Activated CD4-positive, alpha-beta T cell treated with anti-CD3 and anti-CD28 coated beads, Interleukin-10, Interleukin-2, amounts not matched to agents 100 ng/mL and 50 ng/mL, durations not matched to agents 16 hours and 8 hours (primary cell): ENCODE measurements at regions not wholly inside any gene's neighbourhood (a gene's known extent, or its start where the extent isn't known, plus 50 kb on each side); places are given as distances from the start of the nearest gene placed in this dataset.
"Not testable (repeated sequence)": the region's sequence is repeated elsewhere in the genome, so short reads cannot be mapped to it uniquely, and the experiment has no call there.

Source experiments
- DNase-seq: peaks from one replicate; pipeline ENCODE4 v3.0.0-alpha.2; 2020

DNA sequence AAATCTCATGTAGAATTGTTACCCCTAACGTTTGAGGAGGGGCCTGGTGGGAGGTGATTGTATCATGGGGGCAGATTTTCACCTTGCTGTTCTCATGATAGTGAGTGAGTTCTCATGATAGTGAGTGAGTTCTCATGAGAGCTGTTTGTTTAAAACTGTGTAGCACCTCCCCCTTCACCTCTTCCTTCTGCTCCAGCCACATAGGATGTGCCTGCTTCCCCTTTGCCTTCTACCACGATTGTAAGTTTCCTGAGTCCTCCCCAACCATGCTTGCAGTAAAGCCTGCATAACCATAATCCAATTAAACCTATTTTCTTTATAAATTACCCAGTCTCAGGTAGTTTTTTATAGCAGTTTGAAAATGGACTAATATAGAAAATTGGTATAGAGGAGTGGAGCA, 1783.7 kb upstream of the CDH9 start:
- no peak for DNase-seq

DNA sequence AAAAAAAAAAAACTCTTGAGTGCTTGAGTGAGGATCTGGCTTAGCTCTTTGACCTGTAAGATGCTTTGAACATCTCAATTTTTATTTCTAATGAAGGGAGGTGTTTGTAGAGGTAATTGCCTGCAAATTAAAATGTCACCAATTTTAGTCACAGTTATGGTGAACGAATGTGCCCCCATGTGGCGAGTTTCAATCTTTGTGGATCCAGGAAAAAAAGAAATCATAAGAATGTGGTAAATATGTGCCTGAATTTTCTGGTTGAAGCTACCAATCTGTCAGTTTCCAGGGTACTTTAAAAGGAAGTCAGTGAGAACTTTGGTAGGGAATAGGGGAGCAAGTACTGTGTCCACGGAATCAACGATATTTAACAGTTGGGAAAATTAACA, 1772.4 kb upstream of the CDH9 start:
- no peak for DNase-seq

DNA sequence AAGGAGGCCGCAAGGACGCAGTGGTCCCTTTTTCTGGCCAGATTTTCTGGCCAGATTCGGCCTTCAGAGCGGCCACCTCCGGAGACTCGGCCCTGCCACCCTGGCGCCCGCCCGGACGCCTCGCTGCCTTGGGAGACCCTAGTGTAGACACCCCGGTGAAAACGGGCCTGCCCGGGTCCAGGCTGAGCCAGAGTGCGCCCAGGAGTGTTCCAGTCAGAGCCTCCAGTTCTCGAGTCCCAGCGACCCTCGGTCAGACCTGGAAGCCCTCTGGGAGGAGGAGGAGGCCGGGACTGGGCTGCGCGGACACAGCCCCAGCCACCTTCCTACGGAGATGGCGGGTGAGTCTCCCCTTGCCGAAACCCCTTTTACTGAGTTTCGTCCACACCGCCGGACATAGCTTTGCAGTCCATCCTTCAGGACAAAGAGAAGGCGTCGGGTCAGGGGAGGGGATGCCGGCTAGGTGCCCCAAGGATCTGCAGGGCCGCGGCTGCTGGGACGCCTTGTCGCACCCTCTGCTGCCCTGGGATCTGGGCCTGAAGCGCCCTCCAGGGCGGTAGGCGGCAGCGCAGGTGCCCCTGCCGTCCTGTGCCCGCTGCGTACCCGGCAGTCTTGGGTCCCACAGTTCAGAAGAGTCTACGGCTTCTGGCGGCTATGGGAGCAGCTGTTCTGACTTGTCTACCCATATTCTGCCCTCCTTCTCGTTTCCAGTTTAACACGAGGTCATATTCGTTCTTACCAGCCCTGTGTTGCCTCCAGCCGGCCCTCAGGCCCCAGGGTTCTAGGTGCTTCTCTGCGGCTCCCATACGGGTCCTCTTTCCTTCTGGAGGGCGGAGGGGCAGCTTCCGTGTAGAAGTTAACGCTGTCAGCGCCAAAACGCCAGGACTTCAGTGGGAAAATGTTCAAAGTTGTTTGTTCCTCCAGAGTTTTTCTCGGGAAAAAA, 1771.7 kb upstream of the CDH9 start:
- DNase-seq: no peak

- DNase-seq: no peak
Measured at GRCh38 chr5:28808967-28809810, 1770.8 kb upstream of the CDH9 start.

DNA sequence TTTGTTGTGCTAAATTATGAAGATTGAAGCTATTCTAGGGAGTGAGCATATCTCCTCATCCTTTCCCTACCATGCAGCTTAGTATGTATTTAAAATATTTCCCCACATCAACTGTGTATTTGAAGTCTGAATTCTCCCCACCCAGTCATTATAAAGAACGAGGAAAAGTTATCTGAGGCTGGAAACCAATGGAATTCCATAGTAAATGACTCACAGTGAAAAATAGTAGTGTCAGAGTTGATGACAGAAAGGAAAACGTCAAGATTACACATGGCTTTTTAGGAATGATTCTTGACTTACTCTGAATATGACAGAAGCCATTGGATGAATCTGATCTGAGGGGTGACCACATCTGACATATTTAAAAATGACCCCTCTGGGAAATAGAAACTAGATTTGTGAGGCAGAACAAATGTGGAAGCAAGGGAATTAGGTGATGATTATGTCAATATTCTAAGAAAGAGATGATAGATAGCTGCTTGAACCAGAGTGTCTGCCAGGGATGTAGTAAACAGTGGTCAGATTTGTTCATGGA, 1768.9 kb upstream of the CDH9 start:
- no peak for DNase-seq

- not testable (repeated sequence) for DNase-seq
Measured at GRCh38 chr5:28799035-28799434, 1760.6 kb upstream of the CDH9 start.

- no peak for DNase-seq
Measured at GRCh38 chr5:28788954-28789353, 1750.6 kb upstream of the CDH9 start.

DNA sequence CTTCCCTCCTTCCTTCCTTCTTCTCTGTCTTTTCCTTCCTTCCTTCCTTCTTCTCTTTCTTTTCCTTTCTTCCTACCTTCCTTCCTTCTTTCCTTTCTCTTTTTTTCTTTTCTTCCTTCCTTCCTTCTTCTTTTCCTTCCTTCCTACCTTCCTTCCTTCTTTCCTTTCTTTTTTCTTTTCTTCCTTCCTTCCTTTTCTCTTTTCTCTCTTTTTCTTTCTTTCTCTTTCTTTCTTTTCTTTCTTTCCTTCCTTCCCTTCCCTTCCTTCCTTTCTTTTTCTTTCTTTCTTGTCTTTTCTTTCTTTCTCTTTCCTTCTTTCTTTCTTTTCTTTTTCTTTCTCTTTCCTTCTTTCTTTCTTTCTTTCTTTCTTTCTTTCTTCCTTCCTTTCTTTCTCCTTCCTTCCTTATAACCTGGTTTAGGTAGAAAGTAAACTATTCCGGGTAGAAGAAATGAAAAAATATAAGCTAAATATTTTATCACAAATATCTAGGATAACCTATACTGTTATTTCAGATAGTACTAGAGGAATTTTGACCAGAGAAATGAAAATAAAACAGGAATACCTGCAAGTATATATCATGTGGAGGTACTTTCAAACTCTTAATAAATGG, 1741.8 kb upstream of the CDH9 start:
- no peak for DNase-seq

DNA sequence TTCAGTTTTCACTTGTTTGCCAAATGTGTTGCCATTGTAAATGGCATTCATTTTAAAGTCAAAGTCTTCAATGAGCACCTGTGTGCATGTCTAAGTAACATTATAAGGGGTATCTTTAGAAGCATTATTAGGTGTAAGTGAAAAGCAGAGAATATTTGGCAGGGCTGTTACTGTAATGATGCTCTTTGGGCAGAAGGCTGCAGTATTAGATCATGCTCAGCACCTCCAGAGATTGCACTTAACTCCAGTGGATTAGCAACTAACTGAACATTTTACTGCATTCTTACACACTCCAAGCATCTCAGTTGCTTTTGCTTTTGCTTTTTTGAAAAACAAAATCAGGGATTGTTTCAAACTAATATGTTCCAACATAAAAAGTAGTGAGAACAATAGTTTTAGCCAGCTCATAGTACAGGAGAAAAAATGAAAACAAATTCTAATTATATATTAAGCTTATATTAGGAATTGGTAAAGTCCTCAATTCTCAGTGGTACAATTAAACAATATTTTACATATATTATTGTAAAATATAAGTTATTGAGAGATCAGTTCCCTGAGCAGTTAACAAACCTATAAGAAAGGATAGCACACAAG, 1740.9 kb upstream of the CDH9 start:
- no peak for DNase-seq

DNA sequence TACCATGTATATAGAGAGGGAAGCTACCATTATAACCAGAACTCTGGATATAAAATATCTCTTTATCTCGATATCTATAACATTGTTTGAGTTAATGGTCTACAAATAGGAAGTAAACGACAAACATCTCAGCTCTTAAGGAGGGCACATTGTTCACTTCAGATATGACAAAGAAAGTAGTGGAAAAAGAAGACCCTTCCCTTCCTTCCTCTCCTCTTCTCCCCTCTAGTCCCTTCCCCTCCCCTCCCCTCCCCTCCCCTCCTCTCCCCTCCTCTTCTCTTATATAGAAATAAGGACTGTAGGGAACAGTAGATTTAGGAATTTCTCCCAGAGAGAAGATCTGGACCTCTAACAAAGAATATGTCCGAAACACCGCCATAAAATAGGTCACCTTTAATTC, 1731.9 kb upstream of the CDH9 start:
- DNase-seq: no peak

DNA sequence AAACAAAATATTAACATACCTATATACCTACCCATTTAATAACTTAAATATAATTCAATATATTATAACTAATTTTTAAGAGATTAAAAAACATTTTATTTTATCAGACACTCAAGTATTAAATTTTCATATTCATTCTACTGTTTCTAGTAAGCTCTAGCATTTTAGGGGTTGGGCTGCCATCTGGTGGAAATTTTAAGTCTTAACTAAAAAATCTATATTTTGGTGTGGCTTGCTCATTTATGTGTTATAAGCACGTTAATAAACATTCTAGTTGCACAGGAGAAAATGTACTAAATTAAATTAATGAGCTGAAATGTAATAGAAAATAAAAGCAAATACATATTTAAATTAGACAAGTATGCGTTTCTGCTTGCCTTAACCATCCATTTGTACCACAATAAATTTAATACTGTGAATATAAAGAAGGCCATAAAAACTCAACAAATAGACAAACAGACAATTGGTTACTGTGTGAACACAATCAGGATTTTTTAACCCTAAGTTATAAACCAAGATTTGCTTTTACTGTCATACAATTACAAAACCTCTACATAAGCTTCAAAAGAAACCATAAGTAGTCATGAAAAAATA, 1728.3 kb upstream of the CDH9 start:
- DNase-seq: peak; percentile 21

DNA sequence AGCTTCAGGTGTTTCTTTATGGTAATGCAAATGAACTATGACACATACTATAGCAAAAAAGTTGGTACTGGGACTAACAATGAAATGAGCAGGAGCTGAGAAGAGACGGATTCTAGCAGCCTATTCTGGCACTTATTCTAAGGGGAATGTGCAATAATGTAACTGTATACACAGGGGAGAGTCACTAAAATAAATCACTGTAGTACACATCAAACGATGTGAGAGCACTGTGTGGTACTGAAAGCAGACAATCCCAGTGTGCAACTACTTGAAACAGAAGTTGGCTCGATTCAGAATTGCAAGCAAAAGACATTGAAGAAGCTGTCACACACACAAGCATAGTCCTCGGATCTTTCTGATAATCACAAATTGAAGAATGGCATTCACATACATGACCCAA, 1713.0 kb upstream of the CDH9 start:
- DNase-seq: no peak

GRCh38 chr5:28750251-28750650, 1711.9 kb upstream of the CDH9 start:
- DNase-seq: no peak

- no peak for DNase-seq
Measured at GRCh38 chr5:28748446-28748845, 1710.1 kb upstream of the CDH9 start.

DNA sequence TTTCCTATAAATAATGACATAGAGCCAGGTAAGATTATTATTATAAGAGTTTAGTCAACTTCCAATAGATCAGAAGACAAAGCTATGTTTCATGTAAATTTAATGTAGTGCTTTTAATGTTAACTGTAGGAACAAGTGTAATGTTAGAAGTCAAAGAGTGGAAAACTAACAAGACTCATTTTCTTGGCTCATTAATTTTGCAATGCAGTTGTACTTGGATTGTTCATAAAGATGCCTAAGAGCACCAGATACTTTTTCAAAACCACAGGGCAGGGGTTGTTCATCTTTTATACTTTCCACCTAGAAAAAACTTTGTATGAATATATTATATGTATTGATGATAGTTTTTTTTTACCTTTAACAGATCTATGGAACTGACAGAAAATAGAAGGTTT, 1705.3 kb upstream of the CDH9 start:
- no peak for DNase-seq

DNA sequence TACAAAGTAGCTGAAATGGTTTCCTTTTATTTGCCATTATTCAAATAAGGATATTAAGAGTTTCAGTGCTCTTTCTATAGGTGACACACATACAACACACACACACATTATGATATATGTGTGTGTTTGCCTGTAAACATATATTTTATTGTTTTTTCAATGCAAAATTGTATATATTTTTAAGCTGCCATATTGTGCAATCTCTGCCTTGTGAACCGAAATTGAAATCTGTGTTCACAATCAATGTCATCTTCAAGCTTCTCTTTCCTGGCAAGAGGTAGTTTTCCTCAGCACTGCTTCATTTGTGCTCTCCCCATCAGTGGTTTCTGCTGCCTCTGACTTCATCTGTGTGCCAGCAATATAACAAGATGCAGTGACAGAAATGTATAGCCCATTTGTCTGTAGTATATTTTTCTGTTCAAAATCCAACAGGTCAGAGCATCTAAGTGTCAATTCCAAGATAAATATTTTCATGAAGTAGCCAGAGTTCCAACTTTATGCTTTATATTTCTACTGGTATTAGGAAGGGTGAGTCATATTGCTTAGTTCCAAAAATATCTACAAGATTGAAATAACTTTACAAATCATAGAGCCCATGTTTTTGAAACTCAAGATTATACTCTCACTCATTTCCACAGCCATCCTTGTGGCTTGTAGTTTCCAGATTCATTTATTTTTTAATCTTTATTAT, 1704.8 kb upstream of the CDH9 start:
- no peak for DNase-seq

DNA sequence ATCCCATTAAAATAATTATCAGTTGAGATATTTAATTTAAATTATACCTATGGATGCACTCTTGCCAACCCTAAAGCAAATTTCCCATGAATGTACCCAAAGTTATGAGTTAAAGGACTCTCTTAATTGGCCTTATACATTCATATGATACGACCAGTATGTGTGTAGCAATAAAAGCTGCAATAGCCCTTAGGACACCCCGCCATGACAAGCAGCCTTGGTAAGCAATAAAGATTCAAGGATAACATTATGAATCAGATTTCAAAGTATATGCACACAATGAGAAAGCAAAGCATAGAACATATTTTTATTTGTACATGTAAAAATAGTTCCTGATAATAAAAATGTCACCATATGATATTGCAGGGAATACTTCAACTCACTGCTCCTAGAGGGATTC, 1699.3 kb upstream of the CDH9 start:
- no peak for DNase-seq

DNA sequence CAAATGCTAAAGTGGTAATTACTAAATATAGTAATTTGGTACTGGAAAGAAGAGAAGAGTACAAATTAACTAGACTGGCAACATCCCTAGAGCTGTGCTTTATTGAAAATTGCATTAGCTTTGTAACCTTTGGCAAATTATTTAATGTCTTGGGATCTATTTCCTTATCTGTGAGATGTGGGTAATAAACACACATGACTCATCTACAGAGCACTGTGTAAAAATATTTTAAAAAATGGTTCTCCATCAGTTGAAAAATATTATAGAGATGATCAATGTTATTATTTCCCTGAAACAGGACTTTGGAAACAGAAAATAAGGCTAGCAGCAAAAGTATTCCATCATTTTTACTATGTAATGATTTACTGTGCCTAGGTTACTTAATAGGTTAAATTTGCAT, 1698.8 kb upstream of the CDH9 start:
- no peak for DNase-seq

DNA sequence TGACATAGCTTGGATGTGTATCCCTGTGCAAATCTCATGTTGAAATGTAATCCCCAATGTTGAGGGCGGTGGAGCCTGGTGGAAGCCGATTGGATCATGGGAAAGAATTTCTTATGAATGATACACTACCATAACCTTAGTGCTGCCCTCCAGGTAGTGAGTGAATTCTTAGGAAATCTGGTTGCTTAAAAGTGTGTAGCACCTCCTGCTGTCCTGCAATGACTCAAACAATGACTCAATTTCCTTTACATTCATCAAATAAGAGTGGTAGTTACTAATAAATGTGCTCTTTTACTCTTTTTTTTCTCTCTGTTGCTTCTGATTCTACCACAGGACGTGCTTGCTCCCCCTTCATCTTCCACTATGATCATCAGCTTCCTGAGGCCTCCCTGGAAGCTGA, 1696.0 kb upstream of the CDH9 start:
- DNase-seq: no peak

GRCh38 chr5:28729067-28729466, 1690.7 kb upstream of the CDH9 start:
- no peak for DNase-seq

DNA sequence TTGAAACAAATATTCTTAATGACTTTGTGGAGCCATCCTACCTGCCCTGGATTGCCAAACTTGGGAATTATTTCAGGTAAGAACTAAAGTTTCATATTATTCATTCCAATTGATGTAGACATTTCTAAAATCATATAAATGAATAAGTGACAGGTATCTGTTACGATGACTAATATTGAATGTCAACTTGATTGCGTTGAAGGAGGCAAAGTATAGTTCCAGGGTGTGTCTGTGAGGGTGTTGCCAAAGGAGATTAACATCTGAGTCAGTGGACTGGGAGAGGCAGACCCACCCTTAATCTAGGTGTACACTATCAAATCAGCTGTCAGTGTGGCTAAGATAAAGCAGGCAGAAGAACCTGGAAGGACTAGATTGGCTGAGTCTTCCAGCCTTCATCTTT, 1688.4 kb upstream of the CDH9 start:
- DNase-seq: no peak

GRCh38 chr5:28725001-28725400, 1686.6 kb upstream of the CDH9 start:
- no peak for DNase-seq
